Stimulated activated CD4-positive, alpha-beta T cell treated with anti-CD3 and anti-CD28 coated beads, Interleukin-1b, Interleukin-23, amount 100 ng/mL, for 1 hour (primary cell): ENCODE measurements at regions not wholly inside any gene's neighbourhood (a gene's known extent, or its start where the extent isn't known, plus 50 kb on each side); places are given as distances from the start of the nearest gene placed in this dataset.
A peak's percentile ranks its signal among the peaks of the same experiment; 100 is the strongest.
"Not testable (repeated sequence)": the region's sequence is repeated elsewhere in the genome, so short reads cannot be mapped to it uniquely, and the experiment has no call there.

Experiments used
- DNase-seq, 2 donors: peaks; one replicate each; pipeline ENCODE4 v3.0.0-alpha.2; 2020; ENCODE audit warnings: low read depth in 2 of 2

GRCh38 chr7:142568435-142569097 is 180.7 kb upstream of the PRSS1 start:
- no peak for DNase-seq

GRCh38 chr7:142567201-142568075 is 181.8 kb upstream of the PRSS1 start:
- no peak for DNase-seq

- DNase-seq: no peak
Observed at GRCh38 chr7:142566271-142566670, 183.0 kb upstream of the PRSS1 start.

GRCh38 chr7:142564125-142564524 is 185.1 kb upstream of the PRSS1 start:
- DNase-seq: not testable (repeated sequence)

- DNase-seq: no peak
Observed at GRCh38 chr7:142563470-142563869, 185.8 kb upstream of the PRSS1 start.

GRCh38 chr7:142562688-142563087 is 186.6 kb upstream of the PRSS1 start:
- no peak for DNase-seq

- DNase-seq: not testable (repeated sequence)
Observed at GRCh38 chr7:142561396-142561795, 187.9 kb upstream of the PRSS1 start.

GRCh38 chr7:142560770-142561169 is 188.5 kb upstream of the PRSS1 start:
- not testable (repeated sequence) for DNase-seq

GRCh38 chr7:142560166-142560565 is 189.1 kb upstream of the PRSS1 start:
- DNase-seq: no peak

GRCh38 chr7:142557971-142558582 is 191.2 kb upstream of the PRSS1 start:
- peak; percentile 9 to 30 for DNase-seq

GRCh38 chr7:142556740-142557139 is 192.5 kb upstream of the PRSS1 start:
- DNase-seq: no peak

GRCh38 chr7:142554560-142555532 is 194.4 kb upstream of the PRSS1 start:
- no peak for DNase-seq

- no peak for DNase-seq
Observed at GRCh38 chr7:142553216-142553615, 196.1 kb upstream of the PRSS1 start.

GRCh38 chr7:142548978-142549377 is 200.3 kb upstream of the PRSS1 start:
- no peak for DNase-seq

- no peak for DNase-seq
Observed at GRCh38 chr7:142546452-142546851, 202.8 kb upstream of the PRSS1 start.

GRCh38 chr7:142542942-142543341 is 206.3 kb upstream of the PRSS1 start:
- DNase-seq: no peak

GRCh38 chr7:142542105-142542504 is 207.2 kb upstream of the PRSS1 start:
- no peak for DNase-seq

- no peak for DNase-seq
Observed at GRCh38 chr7:142540371-142540770, 208.9 kb upstream of the PRSS1 start.

- no peak for DNase-seq
Observed at GRCh38 chr7:142539901-142540300, 209.4 kb upstream of the PRSS1 start.

GRCh38 chr7:142537760-142538159 is 211.5 kb upstream of the PRSS1 start:
- DNase-seq: no peak

GRCh38 chr7:142535123-142535779 is 214.0 kb upstream of the PRSS1 start:
- DNase-seq: peak; percentile 15 to 63
